RWPE2 (cell line): ENCODE measurements at regions not wholly inside any gene's neighbourhood (a gene's known extent, or its start where the extent isn't known, plus 50 kb on each side); places are given as distances from the start of the nearest gene placed in this dataset.

Source experiments
- ATAC-seq: fragments of 200-7000 bp; cut with Tn5 transposase; 3 replicates; pipeline ENCODE4 v1.9.1; 2021; ENCODE audit warnings: low read depth
- DNase-seq: peaks from one replicate; pipeline ENCODE4 v3.0.0-alpha.2; 2020; ENCODE audit warnings: low spot score
- H3K27ac ChIP-seq: fragments of 450-650 bp; 2 replicates; pipeline ENCODE4 v1.5.1; 2017; ENCODE audit warnings: mild to moderate bottlenecking; ENCODE audit not compliant: poor library complexity, severe bottlenecking
- H3K27me3 ChIP-seq: fragments of 250-450 bp; sonication (Bioruptor Pico); 2 replicates; pipeline ENCODE4 v1.5.1; 2021; ENCODE audit warnings: mild to moderate bottlenecking, moderate library complexity; ENCODE audit not compliant: insufficient read depth, poor library complexity, severe bottlenecking
- H3K36me3 ChIP-seq: fragments of 250-450 bp; sonication (Bioruptor Pico); 2 replicates; pipeline ENCODE4 v1.5.1; 2020; ENCODE audit warnings: low read depth, mild to moderate bottlenecking, moderate library complexity
- H3K4me1 ChIP-seq: fragments of 250-450 bp; sonication (Bioruptor Pico); 2 replicates; pipeline ENCODE4 v1.5.1; 2021; ENCODE audit warnings: mild to moderate bottlenecking, moderate library complexity; ENCODE audit not compliant: insufficient read depth, poor library complexity, severe bottlenecking
- H3K4me3 ChIP-seq: fragments of 250-450 bp; sonication (Bioruptor Pico); 2 replicates; pipeline ENCODE4 v1.5.1; 2021; ENCODE audit warnings: mild to moderate bottlenecking, moderate library complexity; ENCODE audit not compliant: severe bottlenecking
- H3K9me3 ChIP-seq: fragments of 250-450 bp; sonication (Bioruptor Pico); 2 replicates; pipeline ENCODE4 v1.5.1; 2021; ENCODE audit warnings: mild to moderate bottlenecking, moderate library complexity; ENCODE audit not compliant: severe bottlenecking
- CTCF ChIP-seq: fragments of 450-650 bp; IDR thresholded peaks from one replicate; pipeline ENCODE4 v1.5.1; 2017; ENCODE audit warnings: mild to moderate bottlenecking, moderate library complexity; ENCODE audit not compliant: poor library complexity, severe bottlenecking

DNA sequence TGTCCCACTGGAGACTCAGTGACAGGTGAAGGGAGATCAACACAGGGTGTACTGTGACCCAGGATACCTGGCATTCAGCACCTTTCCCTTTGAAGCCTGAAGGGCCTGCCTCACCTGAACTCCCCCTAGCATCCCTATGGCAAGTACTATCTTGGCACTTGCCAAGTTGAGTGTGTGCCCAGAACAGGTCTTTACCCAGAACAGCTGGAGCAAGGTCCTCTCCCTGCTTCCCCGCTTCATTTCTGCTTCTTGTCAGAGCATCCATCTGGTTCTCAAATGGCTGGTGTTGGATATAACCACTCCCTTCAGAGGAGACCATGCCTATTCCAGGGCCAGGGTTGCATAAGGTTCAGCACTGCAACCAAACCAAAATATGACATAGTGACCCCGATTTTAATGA, 73.0 kb downstream of the FAM43A start:
- Histone ChIP-seq H3K36me3 (no peaks in the 10 kb centered on the region), H3K4me1 (no peaks in the 10 kb centered on the region), H3K27ac (no peak overlapping the region), H3K27me3 (no peaks in the 10 kb centered on the region), H3K9me3 (no peaks in the 10 kb centered on the region), H3K4me3 (no peak overlapping the region)
- DNase-seq, result no peak
- no peak for TF ChIP-seq CTCF
- ATAC-seq, result no peak

GRCh38 chr3:194760494-194761137, 74.9 kb downstream of the FAM43A start:
- H3K36me3 ChIP-seq, result no peaks in the 10 kb centered on the region
- H3K4me3 ChIP-seq, result no peak overlapping the region
- H3K9me3 ChIP-seq, result no peaks in the 10 kb centered on the region
- no peak overlapping the region for H3K27ac ChIP-seq
- no peaks in the 10 kb centered on the region for H3K4me1 ChIP-seq
- no peaks in the 10 kb centered on the region for H3K27me3 ChIP-seq
- ATAC-seq (no peak), DNase-seq (no peak)
- no peak for TF ChIP-seq CTCF

DNA sequence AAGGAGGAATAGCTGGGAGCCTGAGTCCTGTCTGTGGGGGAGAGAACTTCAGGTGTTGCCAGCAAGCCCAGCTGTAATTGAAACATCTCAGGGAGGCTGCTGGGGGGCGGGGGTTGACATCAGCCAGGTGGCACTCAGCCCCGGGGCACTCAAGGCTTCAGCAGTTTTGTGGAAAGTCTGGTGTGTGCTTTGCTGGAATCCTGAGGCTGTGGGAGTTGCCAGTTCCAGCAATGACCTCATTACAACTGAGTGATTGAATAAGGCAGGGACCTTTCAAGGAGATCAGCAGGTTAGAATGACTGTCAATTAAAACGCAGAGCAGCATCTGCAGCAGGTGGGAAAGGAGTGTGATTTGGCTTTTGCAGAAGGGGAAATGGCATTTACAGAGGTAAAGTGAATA, 75.7 kb downstream of the FAM43A start:
- Histone ChIP-seq H3K36me3 (no peaks in the 10 kb centered on the region), H3K9me3 (no peaks in the 10 kb centered on the region), H3K27ac (no peak overlapping the region), H3K27me3 (no peaks in the 10 kb centered on the region), H3K4me3 (no peak overlapping the region), H3K4me1 (no peaks in the 10 kb centered on the region)
- DNase-seq (no peak), ATAC-seq (peak; percentile 46; the same call in 2 of the 3 replicates)
- TF ChIP-seq CTCF, result no peak

DNA sequence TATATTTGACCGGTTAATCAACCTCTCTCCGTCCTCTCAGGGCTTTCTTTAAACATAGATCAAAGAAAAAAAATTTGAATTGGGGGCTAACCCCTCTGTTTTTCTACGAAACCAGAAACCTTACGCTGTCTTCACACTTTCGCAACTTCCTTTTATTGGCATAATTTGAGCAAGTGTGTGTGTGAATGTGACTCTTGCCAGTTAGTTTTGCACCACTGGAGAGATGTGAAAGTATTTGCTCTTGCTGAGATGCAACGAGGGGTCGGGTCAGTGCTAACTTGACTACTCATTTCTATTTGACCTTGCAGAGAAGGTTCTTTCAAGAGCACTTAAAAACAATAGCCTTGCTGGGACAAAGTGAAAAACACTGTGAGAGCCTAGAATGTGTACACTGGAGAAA, 81.2 kb downstream of the FAM43A start:
- no peak for ATAC-seq
- no peaks in the 10 kb centered on the region for H3K36me3 ChIP-seq
- DNase-seq, result no peak
- no peaks in the 10 kb centered on the region for H3K27me3 ChIP-seq
- H3K9me3 ChIP-seq, result no peaks in the 10 kb centered on the region
- no peak for TF ChIP-seq CTCF
- no peaks in the 10 kb centered on the region for H3K4me1 ChIP-seq
- no peak overlapping the region for H3K27ac ChIP-seq
- H3K4me3 ChIP-seq, result no peak overlapping the region

DNA sequence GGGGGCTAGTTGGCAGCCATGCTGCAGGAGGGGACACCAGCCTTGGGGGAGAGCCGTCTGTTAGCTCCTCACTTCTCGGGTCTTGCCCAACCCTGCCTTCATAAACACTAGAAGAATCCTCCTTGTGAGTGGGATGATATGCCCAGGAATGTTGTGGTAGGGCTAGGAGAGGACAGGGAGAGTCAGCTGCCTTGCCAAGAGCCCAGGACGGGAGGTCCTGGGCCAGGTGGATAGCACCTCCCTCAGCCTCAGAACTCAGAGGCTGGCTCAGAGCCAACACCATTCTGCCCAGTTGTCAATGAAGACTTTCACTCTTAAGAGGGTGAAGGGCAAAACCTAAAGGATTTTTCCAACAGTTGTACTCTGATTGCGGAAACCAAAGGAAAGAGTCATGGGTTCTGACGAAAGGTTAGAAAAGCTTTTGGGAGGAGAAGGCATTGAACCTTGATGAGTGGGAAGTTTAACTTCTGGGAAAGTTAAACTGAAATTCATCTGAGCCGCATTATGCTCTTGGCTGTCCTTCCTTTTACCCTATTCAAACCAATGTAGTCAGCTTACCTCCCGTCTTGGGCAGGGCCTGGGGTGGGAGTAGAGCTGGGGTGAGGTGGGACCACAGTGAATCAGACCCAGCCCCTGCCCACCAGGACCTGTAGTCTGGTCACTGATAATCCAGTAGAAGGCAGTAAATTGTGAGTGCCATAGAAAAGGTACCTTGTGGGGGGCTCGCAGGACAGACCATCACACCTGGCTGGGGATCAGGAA, 81.9 kb downstream of the FAM43A start:
- H3K27ac ChIP-seq, result no peak overlapping the region
- no peaks in the 10 kb centered on the region for H3K9me3 ChIP-seq

More for the DNA sequence above, 81.9 kb downstream of the FAM43A start:
- no peak overlapping the region for H3K4me3 ChIP-seq
- peaks cover 3% of the 10 kb centered on the region for H3K4me1 ChIP-seq
- no peaks in the 10 kb centered on the region for H3K27me3 ChIP-seq
- H3K36me3 ChIP-seq, result no peaks in the 10 kb centered on the region
- no peak for TF ChIP-seq CTCF
- ATAC-seq (no peak), DNase-seq (no peak)
